Breast epithelium (tissue), 4 donors: ENCODE measurements at regions not wholly inside any gene's neighbourhood (a gene's known extent, or its start where the extent isn't known, plus 50 kb on each side); places are given as distances from the start of the nearest gene placed in this dataset.

ENCODE experiments used
- DNase-seq, 2 donors: peaks; one replicate each; pipeline ENCODE4 v3.0.0-alpha.2; 2019; ENCODE audit warnings: low spot score in 2 of 2
- H3K27ac ChIP-seq, 2 donors: fragments of 200-600 bp; sonication (generic) in 1 of 2; one replicate each; pipeline ENCODE4 v1.5.1; 2016 to 2019; ENCODE audit warnings: mild to moderate bottlenecking in 1 of 2
- H3K27me3 ChIP-seq, 2 donors: fragments of 200-600 bp; sonication (generic) in 1 of 2; one replicate each; pipeline versions ENCODE4 v1.5.1 to v1.6.0; 2017 to 2019; ENCODE audit warnings: control low read depth in 1 of 2, mild to moderate bottlenecking in 1 of 2
- H3K36me3 ChIP-seq: fragments of 200-600 bp; one replicate; pipeline ENCODE4 v1.5.1; 2019
- H3K4me1 ChIP-seq, 2 donors: fragments of 200-600 bp; sonication (generic); one replicate each; pipeline ENCODE4 v1.5.1; 2016 to 2019; ENCODE audit warnings: control low read depth in 1 of 2
- H3K4me3 ChIP-seq, 3 donors: fragments of 200-600 bp; sonication (generic); 1 replicate in 2 of 3; 2 replicates in 1 of 3; pipeline ENCODE4 v1.5.1; 2016 to 2019; ENCODE audit warnings: mild to moderate bottlenecking in 3 of 3, moderate library complexity in 2 of 3
- H3K9me3 ChIP-seq, 2 donors: fragments of 200-600 bp; sonication (generic) in 1 of 2; one replicate each; pipeline ENCODE4 v1.5.1; 2016 to 2019; ENCODE audit warnings: control low read depth in 1 of 2
- CTCF ChIP-seq, 3 donors: fragments of 450-650 bp; IDR thresholded peaks; one replicate each; pipeline ENCODE4 v1.5.1; 2016 to 2017; ENCODE audit warnings: antibody characterized with exemption in 3 of 3, mild to moderate bottlenecking in 3 of 3, moderate library complexity in 3 of 3
- POLR2A ChIP-seq: fragments of 450-650 bp; IDR thresholded peaks from one replicate; pipeline ENCODE4 v1.6.1; 2016; ENCODE audit warnings: antibody characterized with exemption, mild to moderate bottlenecking, moderate library complexity
- POLR2AphosphoS5 ChIP-seq, 3 donors: sonication (generic); formaldehyde crosslinking; IDR thresholded peaks; one replicate each; pipeline ENCODE4 v1.6.1; 2017; ENCODE audit warnings: antibody characterized with exemption in 3 of 3
- intact Hi-C: fragments of 100-400 bp; cut with DNase I; formaldehyde crosslinking; loops from one replicate; pipeline ENCODE4 v1.15.1; 2023; ENCODE audit warnings: low total_unique reads

- Histone ChIP-seq H3K36me3 (no peaks in the 10 kb centered on the region), H3K4me3 (no peak overlapping the region), H3K27ac (no peak overlapping the region), H3K9me3 (peaks cover 0 to 11% of the 10 kb centered on the region in 2 donors), H3K27me3 (peaks cover 0 to 6% of the 10 kb centered on the region in 2 donors), H3K4me1 (no peaks in the 10 kb centered on the region)
- DNase-seq, result no peak
- TF ChIP-seq POLR2AphosphoS5 (IDR thresholded peaks at IDR 0.05), result no peak
- no peak for TF ChIP-seq POLR2A
- TF ChIP-seq CTCF (IDR thresholded peaks at IDR 0.05), result no peak
- intact Hi-C loops, result no loop called here
Observed at GRCh38 chr20:61026731-61027130, 225.3 kb upstream of the CDH4 start.

- Histone ChIP-seq H3K27ac (no peak overlapping the region), H3K27me3 (peaks cover 0 to 6% of the 10 kb centered on the region in 2 donors), H3K4me1 (no peaks in the 10 kb centered on the region), H3K36me3 (no peaks in the 10 kb centered on the region), H3K4me3 (no peak overlapping the region), H3K9me3 (peaks cover 0 to 11% of the 10 kb centered on the region in 2 donors)
- TF ChIP-seq POLR2A (no peak), POLR2AphosphoS5 (IDR thresholded peaks at IDR 0.05) (no peak), CTCF (IDR thresholded peaks at IDR 0.05) (no peak)
- intact Hi-C loops, result no loop called here
- DNase-seq, result no peak
Observed at GRCh38 chr20:61027218-61027617, 224.8 kb upstream of the CDH4 start.

- H3K4me3 ChIP-seq, result no peak overlapping the region
- no peak for TF ChIP-seq CTCF (IDR thresholded peaks at IDR 0.05)
- TF ChIP-seq POLR2AphosphoS5 (IDR thresholded peaks at IDR 0.05), result no peak
- TF ChIP-seq POLR2A, result no peak
- no peaks in the 10 kb centered on the region for H3K27me3 ChIP-seq
- no peak for DNase-seq
- H3K27ac ChIP-seq, result no peak overlapping the region
- no peaks in the 10 kb centered on the region for H3K36me3 ChIP-seq
- H3K4me1 ChIP-seq, result no peaks in the 10 kb centered on the region
- intact Hi-C loops, result no loop called here
- peaks cover 0 to 18% of the 10 kb centered on the region in 2 donors for H3K9me3 ChIP-seq
Observed at GRCh38 chr20:61030130-61030529, 221.9 kb upstream of the CDH4 start.

- H3K36me3 ChIP-seq, result no peaks in the 10 kb centered on the region
- intact Hi-C loops, result no loop called here
- no peaks in the 10 kb centered on the region for H3K4me1 ChIP-seq
- DNase-seq, result no peak
- no peak for TF ChIP-seq CTCF (IDR thresholded peaks at IDR 0.05)
- no peak for TF ChIP-seq POLR2AphosphoS5 (IDR thresholded peaks at IDR 0.05)
- no peak for TF ChIP-seq POLR2A
- H3K27ac ChIP-seq, result no peak overlapping the region
- no peaks in the 10 kb centered on the region for H3K27me3 ChIP-seq
- H3K9me3 ChIP-seq, result peaks cover 0 to 18% of the 10 kb centered on the region in 2 donors
- no peak overlapping the region for H3K4me3 ChIP-seq
Observed at GRCh38 chr20:61031101-61031830, 220.8 kb upstream of the CDH4 start.

GRCh38 chr20:61037498-61037897, 214.6 kb upstream of the CDH4 start:
- TF ChIP-seq POLR2A, result no peak
- TF ChIP-seq CTCF (IDR thresholded peaks at IDR 0.05), result no peak
- Histone ChIP-seq H3K27me3 (no peaks in the 10 kb centered on the region), H3K4me3 (no peak overlapping the region), H3K36me3 (no peaks in the 10 kb centered on the region), H3K4me1 (no peaks in the 10 kb centered on the region), H3K9me3 (peaks cover 0 to 7% of the 10 kb centered on the region in 2 donors), H3K27ac (no peak overlapping the region)
- intact Hi-C loops, result no loop called here
- no peak for DNase-seq
